Heart right ventricle (tissue), 16 donors: ENCODE measurements at regions not wholly inside any gene's neighbourhood (a gene's known extent, or its start where the extent isn't known, plus 50 kb on each side); places are given as distances from the start of the nearest gene placed in this dataset.

Experiments used
- ATAC-seq, 8 donors: fragments of 200-7000 bp; cut with Tn5 transposase; one replicate each; pipeline ENCODE4 v1.9.1; 2020; ENCODE audit warnings: mild to moderate bottlenecking in 8 of 8, moderate library complexity in 8 of 8, moderate number of reproducible peaks in 1 of 8
- DNase-seq, 2 donors: peaks; one replicate each; pipeline ENCODE4 v3.0.0-alpha.2; 2020
- H3K27ac ChIP-seq, 10 donors: fragments of 200-600 bp; sonication (generic) in 2 of 10; one replicate each; pipeline versions ENCODE4 v1.5.0 to v1.8.0; 2020 to 2022; ENCODE audit warnings: mild to moderate bottlenecking in 3 of 10
- H3K27me3 ChIP-seq, 7 donors: fragments of 200-600 bp; one replicate each; pipeline ENCODE4 v1.8.0; 2021 to 2022; ENCODE audit warnings: mild to moderate bottlenecking in 2 of 7
- H3K36me3 ChIP-seq, 9 donors: fragments of 200-600 bp; sonication (generic) in 1 of 9; one replicate each; pipeline versions ENCODE4 v1.5.0 to v1.8.0; 2020 to 2022; ENCODE audit warnings: mild to moderate bottlenecking in 2 of 9
- H3K4me1 ChIP-seq, 9 donors: fragments of 200-600 bp; sonication (generic) in 1 of 9; one replicate each; pipeline versions ENCODE4 v1.5.0 to v1.8.0; 2020 to 2022; ENCODE audit warnings: mild to moderate bottlenecking in 4 of 9
- H3K4me3 ChIP-seq, 10 donors: fragments of 200-600 bp; sonication (generic) in 2 of 10; one replicate each; pipeline versions ENCODE4 v1.5.0 to v1.8.0; 2020 to 2022; ENCODE audit warnings: mild to moderate bottlenecking in 7 of 10, moderate library complexity in 2 of 10
- H3K9me3 ChIP-seq, 11 donors: fragments of 200-600 bp in 10 of 11; sonication (generic) in 2 of 11; one replicate each; pipeline versions ENCODE4 v1.5.0 to v1.8.0; 2013 to 2022; ENCODE audit warnings: mild to moderate bottlenecking in 2 of 11, control low read depth in 1 of 11, moderate library complexity in 1 of 11
- CTCF ChIP-seq, 9 donors: fragments of 200-600 bp; sonication (generic) in 2 of 9; IDR thresholded peaks; one replicate each; pipeline versions ENCODE4 v1.5.0 to v1.8.0; 2021 to 2022; ENCODE audit warnings: antibody characterized with exemption in 9 of 9, mild to moderate bottlenecking in 5 of 9, moderate library complexity in 1 of 9
- WGBS, 2 donors: extraction: QIAGEN DNeasy Blood & Tissue Kit; methylation state at CpG; one replicate each; pipeline ENCODE4 v1.1.7; 2013; ENCODE audit warnings: inconsistent platforms in 1 of 2; 5-methylcytosine and 5-hydroxymethylcytosine counted together
- intact Hi-C, 10 donors: fragments of 100-400 bp; cut with DNase I; formaldehyde crosslinking; loops; one replicate each; pipeline versions ENCODE4 v1.11.1 to v1.14.2; 2022
- donor health status: Arrhythmogenic right ventricular cardiomyopathy.
- donor health status: ischemic (EF 13 %, LVEDD 7.1; RV severe dilation, severe dysfunction).
- donor health status: healthy with polysubstance abuse.
- donor health status: DM: no; HTN: yes; CAD: no.
- donor health status: DM: no; HTN: no; CAD: no.
- donor health status: ischemic (EF 25% LVEDD 6.9; RV normal size, moderate dysfunction).
- donor health status: ischemic (EF 25% LVEDD 5.7; RV mildly dilated, moderate dysfunction).
- donor health status: healthy.
- donor health status: DM: yes; HTN: yes; CAD: no.
- donor health status: Ischemic cardiomyopathy.
- donor health status: ischemic (EF 35%, LVEDD 5.7; RV mildly dilated, moderate dysfunction).
- donor health status: nonischemic (EF 11% LVEDD 7.7; RV severe dilation, severe dysfunction).
- donor health status: DM: yes; HTN: yes; CAD: no.
- donor health status: PGD.
- donor health status: ischemic (EF 29% LVEDD 5.4; RV normal size, mild dysfunction).
- donor health status: nonischemic (EF 23%, LVEDD 6.1; RV moderate dilation, normal function).

- intact Hi-C loops: loop anchor here in 3 of 10 donors (5.0 to 10.0 kb wide), 3 partner anchors 108 to 315 kb away; partner anchors contain the start of gene FAT4 (in 2 of the 3)
- no peaks in the 10 kb centered on the region for H3K9me3 ChIP-seq
These were observed 312.2 kb downstream of the FAT4 start for GRCh38 chr4:125626946-125627345.

GRCh38 chr4:125639182-125639621 is 324.4 kb downstream of the FAT4 start:
- DNase-seq: peak; percentile 7 to 28
- ATAC-seq: peak; percentile 30 to 84 (median 72)
- intact Hi-C loops: no loop called here
- Histone ChIP-seq H3K36me3 (no peaks in the 10 kb centered on the region), H3K4me3 (no peak overlapping the region), H3K27me3 (no peaks in the 10 kb centered on the region), H3K4me1 (peaks cover 0 to 9% (median 0%) of the 10 kb centered on the region in 9 donors), H3K27ac (no peak overlapping the region), H3K9me3 (no peaks in the 10 kb centered on the region)
- WGBS, 2 donors: 35 to 36% methylated on average over 6 of the region's 6 CpGs
- no peak for TF ChIP-seq CTCF (IDR thresholded peaks at IDR 0.05)

More at GRCh38 chr4:125626946-125627345, 312.2 kb downstream of the FAT4 start:
- Histone ChIP-seq H3K4me1 (peaks cover 0 to 10% (median 0%) of the 10 kb centered on the region in 9 donors), H3K27ac (no peak overlapping the region), H3K4me3 (no peak overlapping the region), H3K36me3 (no peaks in the 10 kb centered on the region), H3K27me3 (no peaks in the 10 kb centered on the region)
- ATAC-seq (no peak), DNase-seq (no peak)
- 43 to 70% methylated on average over 1 of the region's 1 CpG for WGBS, 2 donors
- no peak for TF ChIP-seq CTCF (IDR thresholded peaks at IDR 0.05)

GRCh38 chr4:125641611-125642010 is 326.9 kb downstream of the FAT4 start:
- TF ChIP-seq CTCF (IDR thresholded peaks at IDR 0.05): no peak
- no peak overlapping the region for H3K27ac ChIP-seq

GRCh38 chr4:125642645-125643044 is 327.9 kb downstream of the FAT4 start:
- H3K4me1 ChIP-seq: peaks cover 0 to 9% (median 0%) of the 10 kb centered on the region in 9 donors
- H3K27ac ChIP-seq: no peak overlapping the region
- intact Hi-C loops: no loop called here
- H3K36me3 ChIP-seq: no peaks in the 10 kb centered on the region
- WGBS, 2 donors: 91 to 92% methylated on average over 5 of the region's 5 CpGs
- no peak for DNase-seq
- no peak for TF ChIP-seq CTCF (IDR thresholded peaks at IDR 0.05)
- H3K27me3 ChIP-seq: no peaks in the 10 kb centered on the region
- no peak overlapping the region for H3K4me3 ChIP-seq
- H3K9me3 ChIP-seq: no peaks in the 10 kb centered on the region
- no peak for ATAC-seq

More at GRCh38 chr4:125641611-125642010, 326.9 kb downstream of the FAT4 start:
- intact Hi-C loops: no loop called here
- DNase-seq (no peak), ATAC-seq (no peak)
- Histone ChIP-seq H3K9me3 (no peaks in the 10 kb centered on the region), H3K27me3 (no peaks in the 10 kb centered on the region), H3K4me1 (peaks cover 0 to 9% (median 0%) of the 10 kb centered on the region in 9 donors), H3K4me3 (no peak overlapping the region), H3K36me3 (no peaks in the 10 kb centered on the region)
- 76 to 77% methylated on average over 1 of the region's 1 CpG for WGBS, 2 donors
